Kidney tubule cell (primary cell): ENCODE measurements at regions not wholly inside any gene's neighbourhood (a gene's known extent, or its start where the extent isn't known, plus 50 kb on each side); places are given as distances from the start of the nearest gene placed in this dataset.

Experiments
- DNase-seq: peaks from one replicate; pipeline ENCODE4 v3.0.0-alpha.2; 2018; ENCODE audit warnings: low spot score

DNA sequence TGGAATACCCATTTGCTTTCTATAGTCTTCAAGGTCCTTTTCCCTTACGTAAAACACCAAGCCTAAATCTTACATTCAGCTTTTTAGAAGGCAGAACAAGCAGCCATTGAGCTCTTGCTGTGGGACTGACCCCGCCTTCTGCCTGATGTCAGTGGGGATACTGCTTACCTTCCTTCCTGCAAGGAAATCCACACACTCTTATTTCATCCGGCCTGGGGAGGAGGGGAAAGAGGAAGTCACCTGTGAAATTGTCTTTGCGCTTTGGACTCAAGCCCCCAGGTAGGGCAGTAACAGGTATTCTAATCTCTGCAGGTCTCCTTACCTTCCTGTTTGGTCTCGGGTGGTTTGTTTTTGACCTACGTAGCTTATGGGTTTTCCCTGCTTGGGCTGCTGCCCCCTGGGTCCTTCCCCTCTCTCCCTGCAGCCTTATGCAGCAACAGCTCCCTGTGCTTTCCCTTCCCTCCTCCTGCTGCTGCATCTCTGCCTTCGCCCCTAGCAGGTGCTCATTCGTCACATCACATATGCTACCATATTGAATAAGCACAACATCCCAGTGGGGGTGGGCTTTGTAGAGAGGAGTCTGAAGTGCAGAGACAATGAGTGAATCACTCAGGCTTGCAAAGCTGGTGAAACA lies 402.5 kb upstream of the TRIB2 start:
- DNase-seq, result no peak

DNA sequence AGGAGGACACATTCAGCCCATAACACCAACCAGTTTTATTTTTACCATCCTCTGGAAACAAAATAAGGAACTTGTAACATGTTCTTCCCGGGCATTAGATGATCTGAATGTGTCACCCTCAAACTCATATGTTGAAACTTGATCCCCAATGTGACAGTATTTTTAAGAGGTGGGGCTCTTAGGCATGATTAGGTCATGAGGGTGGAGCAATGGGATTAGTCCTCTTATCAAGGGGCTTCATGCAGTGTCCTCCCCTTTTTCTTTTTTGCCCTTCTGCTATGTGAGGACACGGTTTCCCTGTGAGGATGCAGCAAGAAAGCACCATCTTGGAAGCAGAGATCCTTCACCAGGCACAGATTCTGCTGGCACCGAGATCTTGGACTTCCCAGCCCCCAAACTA lies 401.5 kb upstream of the TRIB2 start:
- no peak for DNase-seq

DNA sequence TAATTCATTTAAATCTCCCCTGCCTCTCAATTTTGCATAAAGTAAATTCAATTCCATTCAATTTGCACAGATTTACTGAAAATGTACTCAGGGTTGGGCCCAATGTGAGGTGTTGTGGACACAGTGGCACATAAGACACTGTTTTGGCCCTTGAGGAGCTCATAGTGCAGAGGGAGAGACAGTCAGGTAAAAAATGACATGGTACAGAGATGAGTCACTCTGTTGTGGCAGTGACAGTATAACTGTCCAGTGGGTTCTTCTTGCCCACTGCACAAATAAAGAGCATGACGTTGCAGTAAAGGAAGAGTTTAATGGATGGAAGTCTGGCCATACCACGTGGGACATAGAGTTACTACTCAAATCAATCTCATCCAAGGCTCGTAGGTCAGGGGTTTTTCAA lies 400.3 kb upstream of the TRIB2 start:
- DNase-seq, result no peak

DNA sequence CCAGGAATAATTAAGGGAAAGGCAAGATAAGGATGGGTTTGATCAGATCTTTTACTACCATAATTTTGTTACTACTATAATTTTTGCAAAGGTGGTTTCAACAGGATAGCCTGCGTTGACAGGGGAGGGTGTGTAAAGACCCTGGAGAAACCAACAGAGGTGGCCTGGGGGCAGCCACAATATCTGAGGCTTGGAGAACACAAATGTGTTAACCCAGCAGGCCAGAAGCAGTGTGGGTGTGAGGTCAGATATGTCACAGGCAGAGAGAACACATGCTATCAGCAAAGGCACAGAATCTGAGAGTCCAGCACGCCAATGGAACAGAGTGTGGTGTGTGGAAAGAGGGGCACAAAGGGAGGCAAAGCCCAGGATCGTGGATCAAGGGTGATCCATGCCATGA lies 399.4 kb upstream of the TRIB2 start:
- no peak for DNase-seq

DNA sequence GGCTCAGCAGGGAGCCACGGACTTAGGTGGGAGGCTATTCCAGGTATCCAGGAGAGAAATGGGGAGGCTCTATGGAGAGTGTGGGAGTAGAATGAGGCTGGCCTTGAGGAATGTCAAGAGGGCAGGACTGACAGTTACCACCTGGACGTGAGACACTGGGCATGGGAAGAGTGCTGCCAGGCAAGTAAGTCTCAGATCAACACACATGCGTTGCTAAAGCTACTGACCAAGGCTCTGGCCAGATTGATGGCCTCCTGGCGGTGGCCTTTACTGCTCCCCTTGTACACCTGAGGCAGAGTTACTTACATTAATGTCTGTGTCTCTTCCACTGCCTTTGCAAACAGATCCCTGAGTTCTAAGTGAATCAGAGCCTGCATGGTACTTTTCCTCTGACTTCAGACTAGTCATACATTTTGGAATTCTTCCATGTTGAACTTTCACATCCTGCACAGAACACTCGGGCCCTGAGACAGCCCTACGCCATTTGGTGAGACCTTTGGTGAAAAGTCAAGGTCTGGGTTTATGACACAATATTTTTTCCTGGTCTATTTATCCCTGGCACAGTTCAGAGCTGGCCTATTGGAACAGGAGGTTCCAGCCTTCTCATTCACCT lies 398.8 kb upstream of the TRIB2 start:
- DNase-seq, result peak; percentile 93

DNA sequence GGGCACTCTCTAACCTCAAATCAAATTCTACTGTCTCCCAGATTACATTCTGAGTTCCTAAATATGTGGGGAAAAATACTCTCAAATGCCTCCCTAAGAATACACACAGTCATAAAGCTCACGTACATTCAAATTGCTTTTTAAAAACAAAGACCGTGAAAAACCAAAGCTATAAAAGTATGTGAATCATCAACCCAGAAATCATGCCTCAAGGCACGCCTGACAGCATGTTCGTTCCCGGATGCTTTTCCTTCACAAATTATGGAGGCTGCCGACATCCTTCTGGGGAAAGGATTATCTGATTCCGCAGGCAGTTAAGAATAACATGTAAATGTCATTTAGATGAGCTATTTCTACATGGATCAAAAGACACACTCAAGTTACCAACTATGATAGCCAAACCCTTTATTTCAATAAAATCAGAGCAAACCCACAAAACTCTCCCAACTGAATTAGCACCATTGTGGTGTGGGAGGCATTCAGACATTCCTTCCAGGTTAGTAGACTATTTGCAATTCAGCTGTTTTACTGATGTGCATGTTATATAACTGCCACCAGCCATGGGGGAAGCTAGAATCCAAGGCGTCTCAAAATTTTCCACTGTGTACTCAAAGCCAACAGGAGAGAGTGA lies 398.2 kb upstream of the TRIB2 start:
- DNase-seq, result peak; percentile 91

DNA sequence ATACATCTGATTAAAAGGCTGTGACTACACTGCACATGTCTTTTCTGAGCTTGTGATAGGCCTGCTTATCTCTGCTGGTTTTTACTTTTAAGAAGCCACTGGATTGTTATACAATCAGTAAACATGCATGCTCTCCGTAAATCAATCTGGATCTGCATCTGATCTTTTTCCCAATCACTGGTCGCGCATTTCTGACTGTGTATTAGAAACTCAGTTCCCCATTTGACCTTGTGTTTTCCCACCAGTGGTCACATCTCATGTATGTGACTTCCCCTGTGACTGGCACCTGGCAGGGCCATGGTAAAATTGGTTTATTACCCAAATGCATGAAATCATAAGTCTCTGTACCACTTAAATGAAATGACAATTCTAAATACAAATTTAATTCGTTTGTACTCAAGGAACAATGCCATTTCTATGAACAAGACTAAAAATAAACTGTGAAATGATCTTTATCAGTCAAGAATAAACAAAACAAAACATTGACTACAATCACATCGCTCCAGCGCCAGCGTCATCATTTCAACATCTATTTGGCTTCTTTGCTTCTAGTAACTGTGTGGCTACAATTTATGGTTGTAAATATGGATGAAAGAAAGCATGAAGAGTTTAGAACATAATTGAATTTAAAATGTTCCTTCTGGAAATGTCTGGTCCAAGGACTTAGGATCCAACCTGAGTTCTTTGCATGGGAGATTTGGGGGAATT lies 396.6 kb upstream of the TRIB2 start:
- no peak for DNase-seq

DNA sequence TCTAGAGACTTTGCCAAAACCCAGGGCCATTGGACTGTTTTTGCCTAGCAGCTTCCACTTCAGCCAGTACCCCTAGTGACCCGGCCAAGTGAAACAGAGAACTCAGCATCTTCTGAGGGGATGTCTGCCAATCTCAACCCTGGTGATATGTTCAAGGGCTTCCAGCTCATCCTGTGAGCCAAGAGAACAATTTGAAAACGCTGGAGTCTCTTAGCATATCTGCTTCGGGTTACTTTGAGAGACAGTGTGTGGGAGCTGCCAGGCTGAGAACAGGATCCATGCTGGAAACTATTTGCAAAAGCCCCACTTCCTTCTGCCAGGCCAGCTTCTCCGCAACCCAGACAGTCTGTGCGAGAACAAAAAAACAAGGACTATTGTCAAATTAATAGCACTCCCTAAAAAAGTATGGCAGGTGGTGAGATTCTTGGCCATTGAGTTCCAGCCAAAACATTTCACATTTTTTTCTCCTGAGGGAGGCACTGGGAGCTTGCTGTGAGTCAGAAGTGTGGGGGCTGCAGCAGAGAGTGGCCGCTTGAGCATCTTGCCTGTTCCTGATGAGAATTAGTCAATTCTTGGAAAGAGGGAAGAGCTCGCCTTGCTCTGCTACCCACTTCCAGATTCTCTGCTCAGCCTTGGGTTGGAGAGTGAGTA lies 395.6 kb upstream of the TRIB2 start:
- peak; percentile 87 for DNase-seq

DNA sequence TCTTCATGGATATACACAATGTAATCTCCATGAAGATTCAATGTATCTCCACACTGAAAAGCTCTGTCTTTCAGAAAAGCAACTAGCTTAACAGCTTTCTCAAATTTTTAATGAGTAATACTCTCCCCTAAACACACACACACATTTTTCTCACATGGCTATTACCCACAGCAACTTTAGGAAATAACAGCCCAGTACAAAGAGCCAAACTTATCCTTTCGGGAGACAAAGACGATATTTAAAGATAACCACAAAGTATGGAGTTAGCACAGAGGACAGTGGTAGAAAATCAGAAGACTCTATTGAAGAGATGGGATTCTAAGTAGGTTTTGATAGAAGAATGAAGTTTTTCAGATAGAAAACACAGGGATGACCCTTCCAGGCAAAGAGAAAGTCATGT lies 394.9 kb upstream of the TRIB2 start:
- DNase-seq, result no peak

DNA sequence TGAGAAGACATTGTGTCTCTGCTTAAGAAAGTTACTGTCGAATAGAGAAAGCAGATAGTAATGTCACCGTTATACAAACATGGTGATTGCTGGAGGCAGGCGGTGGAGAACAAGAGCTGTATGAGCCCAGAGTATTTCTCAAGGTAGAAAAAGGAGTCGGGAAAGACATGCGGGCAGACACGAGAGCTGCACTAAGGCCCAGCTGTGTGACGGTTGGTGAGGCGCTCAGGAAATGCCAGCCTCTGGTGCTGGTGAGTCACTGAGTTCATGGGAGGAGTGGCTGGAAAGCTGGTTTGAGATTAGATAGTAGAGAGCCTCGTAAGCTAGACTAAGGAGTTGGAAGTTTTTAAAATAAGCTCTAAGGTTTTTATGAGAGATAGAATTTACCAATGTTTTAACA lies 390.9 kb upstream of the TRIB2 start:
- DNase-seq, result peak; percentile 53

DNA sequence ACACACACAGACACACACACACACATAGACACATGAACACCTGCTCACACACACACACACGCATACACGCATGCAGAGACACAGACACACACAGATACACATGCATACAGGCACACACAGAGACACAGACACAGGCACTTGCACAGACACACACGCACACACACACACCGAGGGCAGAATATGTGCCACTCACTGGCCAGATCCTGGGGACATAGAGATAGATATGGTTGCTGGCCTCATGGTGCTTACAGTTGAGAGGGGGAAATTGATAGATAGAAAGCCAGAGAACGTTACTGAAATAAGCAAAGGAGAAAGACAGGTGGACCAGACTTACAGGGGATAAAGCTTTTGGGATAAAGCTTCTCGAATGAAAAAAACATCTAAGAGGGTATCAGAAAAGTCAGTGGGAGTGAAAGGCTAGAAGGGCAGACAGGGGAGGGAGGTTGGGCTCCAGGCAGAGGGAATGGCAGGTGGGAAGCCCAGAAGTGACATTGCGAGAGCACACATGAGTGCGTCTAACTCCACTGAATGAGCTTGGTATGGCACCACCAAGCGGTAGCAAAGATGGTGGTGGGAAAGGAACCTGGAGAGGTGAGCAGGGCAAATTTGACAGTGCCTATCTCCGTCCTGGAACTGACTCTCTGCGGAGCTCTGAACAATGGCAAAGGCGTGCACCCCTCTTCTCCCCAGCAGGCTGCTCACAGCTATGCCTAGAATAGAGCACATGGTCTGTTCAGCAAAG lies 390.1 kb upstream of the TRIB2 start:
- DNase-seq, result no peak

DNA sequence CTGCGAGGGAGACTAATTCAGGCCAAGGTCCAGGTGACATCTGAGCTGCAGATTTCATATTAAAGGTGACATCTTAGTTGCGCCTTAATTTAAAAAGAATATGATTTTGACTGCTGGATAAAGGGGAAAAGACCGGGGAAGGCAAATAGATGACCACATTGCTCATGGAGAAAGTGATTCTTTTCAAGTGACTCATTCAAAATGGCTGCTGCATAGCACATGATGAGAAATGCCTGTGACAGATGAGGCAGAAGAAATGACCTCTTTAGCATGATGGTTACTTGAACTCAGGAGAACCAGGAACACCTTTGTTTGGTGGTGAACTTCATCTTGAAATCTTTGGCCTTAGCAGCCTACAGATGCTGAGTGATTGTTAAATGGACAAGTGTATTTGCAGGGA lies 385.8 kb upstream of the TRIB2 start:
- DNase-seq, result peak; percentile 85

DNA sequence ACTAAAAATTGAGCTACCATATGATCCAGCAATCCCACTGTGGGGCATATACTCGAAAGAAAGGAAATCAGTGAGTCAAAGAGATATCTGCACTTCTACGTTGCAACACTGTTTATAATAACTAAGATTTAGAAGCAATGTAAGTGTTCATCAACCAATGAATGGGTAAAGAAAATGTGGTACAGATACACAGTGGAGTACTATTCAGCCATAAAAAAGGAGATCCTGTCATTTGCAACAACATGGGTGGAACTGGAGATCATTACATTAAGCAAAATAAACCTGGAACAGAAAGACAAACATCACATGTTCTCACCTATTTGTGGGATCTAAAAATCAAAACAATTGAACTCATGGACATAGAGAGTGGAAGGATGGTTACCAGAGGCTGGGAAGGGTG lies 385.0 kb upstream of the TRIB2 start:
- DNase-seq, result no peak

DNA sequence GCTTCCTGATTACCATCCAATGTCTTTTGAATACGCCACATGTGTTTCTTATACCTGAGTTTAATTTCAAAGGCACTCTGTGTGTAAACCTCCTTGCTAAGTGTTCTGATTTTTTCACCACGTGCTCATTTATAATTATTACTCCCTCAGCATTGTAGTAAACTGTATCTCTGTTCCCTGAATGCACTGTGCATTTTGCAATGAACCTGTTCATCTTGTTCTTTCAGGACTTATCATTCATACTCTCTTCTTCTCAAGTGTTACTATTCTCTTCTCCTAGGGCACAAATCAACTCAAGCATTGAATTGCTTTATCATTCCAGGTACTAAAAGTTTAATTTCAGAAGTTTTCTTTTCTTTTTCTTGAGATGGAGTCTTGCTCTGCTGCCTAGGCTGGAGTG lies 383.4 kb upstream of the TRIB2 start:
- no peak for DNase-seq

DNA sequence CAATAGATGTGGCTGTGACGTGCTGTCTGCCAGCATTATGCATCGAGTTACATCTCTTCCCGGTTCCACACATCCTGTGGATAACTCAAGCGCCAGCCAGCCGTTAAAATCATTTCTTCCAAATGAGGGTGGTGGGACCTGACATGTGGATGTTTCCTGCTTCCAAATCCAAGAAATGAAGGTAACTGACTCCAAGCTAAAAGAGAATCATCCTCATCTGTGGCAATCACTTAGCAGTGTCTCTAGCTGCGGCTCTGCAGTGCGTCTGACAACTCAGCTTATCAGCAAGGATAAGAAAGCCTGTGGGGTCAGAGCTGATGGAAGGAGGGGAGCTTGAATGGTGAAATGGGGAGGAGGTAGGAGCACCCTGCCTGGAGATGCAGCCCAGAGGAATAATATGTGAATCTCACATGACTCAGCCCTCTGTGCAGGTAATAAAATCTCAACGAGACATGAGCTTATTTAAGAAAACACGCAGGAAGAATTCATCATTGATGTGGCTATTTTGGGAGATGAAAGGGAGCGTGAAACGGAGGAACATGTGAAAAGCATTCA lies 382.2 kb upstream of the TRIB2 start:
- DNase-seq, result no peak

DNA sequence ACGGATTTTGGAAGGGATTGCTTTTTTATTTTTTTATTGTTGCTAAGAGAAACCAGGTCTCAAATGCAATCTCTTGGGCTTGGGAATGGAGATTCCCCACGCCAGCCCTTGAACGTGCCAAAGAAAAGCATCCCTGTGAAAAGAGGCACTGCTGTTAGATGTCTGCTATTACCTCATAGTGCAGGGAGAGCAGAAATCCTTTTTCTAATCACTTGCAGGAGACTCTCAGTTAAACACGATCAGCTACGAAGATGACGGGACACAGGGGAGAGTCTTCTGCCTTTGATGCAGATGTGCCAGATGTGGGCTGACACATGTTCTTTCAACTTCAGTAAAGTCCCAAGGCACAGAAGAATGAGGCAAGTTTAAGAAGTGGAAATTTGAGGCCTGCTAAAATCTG lies 381.6 kb upstream of the TRIB2 start:
- DNase-seq, result no peak

DNA sequence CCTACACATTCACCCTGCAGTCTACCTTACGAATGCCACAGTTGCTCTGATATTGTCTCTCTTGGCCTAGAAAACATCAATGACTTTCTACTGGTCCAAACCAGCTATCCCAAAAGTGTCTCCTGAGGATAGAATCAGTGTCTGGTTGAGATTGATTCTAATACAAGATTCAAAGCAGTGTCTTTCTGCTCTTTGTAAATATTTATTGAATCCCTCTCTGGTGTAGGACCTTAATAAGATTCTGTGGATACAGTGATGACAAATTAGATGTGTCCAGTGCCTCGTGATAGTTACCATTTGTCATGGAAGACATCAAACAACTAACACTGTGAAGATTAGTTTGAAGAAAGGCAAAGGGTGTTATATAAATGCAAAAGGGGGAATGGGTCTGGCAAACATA lies 380.7 kb upstream of the TRIB2 start:
- DNase-seq, result no peak

DNA sequence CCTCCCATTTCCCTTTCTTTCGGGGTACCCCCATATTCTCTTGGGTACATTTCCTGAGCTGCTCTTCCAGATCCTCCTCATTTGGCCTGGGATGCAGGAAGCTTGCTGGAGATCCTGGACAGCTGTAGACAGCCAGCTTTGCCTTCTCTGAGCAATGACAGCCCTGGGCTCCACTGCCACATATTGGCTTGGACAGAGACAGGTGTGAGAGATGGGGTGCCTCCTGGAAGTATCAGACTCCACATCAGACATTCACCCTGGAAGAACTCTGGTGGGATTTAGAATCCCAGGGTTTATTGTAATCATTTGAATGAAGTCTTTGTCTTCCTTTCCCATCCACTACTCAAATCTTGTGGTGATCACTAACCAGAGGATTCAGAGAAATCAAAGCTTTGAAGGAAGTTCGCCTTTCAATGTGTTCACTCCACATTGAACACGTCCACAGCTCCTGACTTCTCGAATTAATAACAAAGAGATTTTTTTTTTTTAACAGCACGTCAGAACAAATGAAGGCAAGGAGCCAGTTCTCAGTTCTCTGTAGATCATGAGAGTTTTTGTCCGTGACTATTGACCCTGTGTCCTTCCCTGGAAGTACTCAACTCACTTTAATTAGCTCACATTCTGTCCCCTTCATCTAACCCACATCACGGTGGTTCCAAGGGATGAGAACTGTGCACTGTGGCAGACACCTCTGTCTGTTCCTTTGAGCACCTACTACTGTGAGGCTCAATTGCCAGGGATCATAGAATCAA lies 377.6 kb upstream of the TRIB2 start:
- DNase-seq, result no peak

DNA sequence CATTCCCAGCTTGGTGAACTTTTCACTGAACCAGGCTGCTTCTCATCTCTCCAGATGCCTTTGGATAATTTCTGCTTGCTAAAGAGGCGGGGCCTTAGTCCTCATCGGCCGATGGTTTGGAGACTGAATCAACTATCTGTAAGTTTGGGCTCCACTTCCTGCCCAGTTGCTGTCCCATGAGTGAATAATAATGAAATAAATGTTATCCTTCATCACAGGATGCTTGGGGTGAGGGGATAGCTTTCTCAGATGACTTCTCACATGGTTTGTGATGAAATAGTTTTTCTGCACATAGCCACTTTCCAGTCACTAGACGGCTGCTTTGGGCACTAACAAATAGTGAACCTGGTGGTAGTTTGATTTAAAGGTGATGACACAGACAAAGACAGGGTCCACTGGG lies 376.6 kb upstream of the TRIB2 start:
- no peak for DNase-seq

DNA sequence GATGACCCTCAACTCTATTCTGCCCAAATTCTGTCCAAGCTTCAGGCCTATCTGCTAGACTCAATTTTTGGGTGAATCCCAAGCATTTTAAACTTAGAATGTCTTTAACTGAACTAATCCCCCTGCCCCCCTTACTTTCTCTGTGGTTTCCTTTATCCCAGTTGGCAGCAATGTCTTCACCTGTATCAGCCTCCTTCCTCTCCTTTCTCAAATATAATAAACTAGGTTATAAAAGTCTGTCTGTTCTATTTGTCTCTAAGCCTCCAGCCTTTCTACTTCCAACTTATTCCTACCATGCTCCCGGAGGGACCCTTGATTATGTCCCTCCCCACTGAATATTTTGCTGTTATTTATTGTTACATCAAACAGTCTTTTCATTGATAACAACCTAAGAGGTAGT lies 375.5 kb upstream of the TRIB2 start:
- DNase-seq, result no peak

DNA sequence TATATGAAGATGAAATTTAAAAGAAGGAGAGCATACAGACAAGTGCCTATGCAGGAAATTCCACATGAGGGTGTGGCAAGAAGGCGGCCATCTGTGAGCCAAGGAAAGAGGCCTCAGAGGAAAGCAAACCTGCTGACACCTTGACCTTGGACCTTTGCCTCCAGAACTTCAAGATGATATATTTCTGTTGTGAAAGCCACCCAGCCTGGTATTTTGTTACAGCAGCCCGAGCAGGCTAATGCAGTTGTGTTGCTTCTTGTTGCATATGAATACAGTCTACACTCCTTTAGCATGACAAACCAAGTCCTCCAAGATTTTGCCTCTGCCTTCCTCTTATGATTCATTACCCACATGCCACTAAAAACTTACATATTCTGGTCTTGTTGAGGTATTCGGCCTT lies 374.8 kb upstream of the TRIB2 start:
- DNase-seq, result peak; percentile 42
